Fibroblast of lung (primary cell): ENCODE measurements at regions not wholly inside any gene's neighbourhood (a gene's known extent, or its start where the extent isn't known, plus 50 kb on each side); places are given as distances from the start of the nearest gene placed in this dataset.

Experiments used
- EZH2 ChIP-seq: IDR thresholded peaks from 2 replicates; pipeline ENCODE4 v1.5.1; 2012; ENCODE audit warnings: low read length, control low read depth, mild to moderate bottlenecking; ENCODE audit errors: missing control alignments
- TF ChIP-seq, protein P1 (sequence below), 2 donors: IDR thresholded peaks in 1 of 2; conservative IDR thresholded peaks in 1 of 2; 1 replicate in 1 of 2; 2 replicates in 1 of 2; pipeline ENCODE4 v1.5.1; 2011 to 2012; ENCODE audit warnings: low read length in 2 of 2, control low read depth in 1 of 2, inconsistent platforms in 1 of 2, low read depth in 1 of 2, mild to moderate bottlenecking in 1 of 2

GRCh38 chr3:31226346-31226745 lies 306.4 kb upstream of the STT3B start:
- TF ChIP-seq, protein P1, sequence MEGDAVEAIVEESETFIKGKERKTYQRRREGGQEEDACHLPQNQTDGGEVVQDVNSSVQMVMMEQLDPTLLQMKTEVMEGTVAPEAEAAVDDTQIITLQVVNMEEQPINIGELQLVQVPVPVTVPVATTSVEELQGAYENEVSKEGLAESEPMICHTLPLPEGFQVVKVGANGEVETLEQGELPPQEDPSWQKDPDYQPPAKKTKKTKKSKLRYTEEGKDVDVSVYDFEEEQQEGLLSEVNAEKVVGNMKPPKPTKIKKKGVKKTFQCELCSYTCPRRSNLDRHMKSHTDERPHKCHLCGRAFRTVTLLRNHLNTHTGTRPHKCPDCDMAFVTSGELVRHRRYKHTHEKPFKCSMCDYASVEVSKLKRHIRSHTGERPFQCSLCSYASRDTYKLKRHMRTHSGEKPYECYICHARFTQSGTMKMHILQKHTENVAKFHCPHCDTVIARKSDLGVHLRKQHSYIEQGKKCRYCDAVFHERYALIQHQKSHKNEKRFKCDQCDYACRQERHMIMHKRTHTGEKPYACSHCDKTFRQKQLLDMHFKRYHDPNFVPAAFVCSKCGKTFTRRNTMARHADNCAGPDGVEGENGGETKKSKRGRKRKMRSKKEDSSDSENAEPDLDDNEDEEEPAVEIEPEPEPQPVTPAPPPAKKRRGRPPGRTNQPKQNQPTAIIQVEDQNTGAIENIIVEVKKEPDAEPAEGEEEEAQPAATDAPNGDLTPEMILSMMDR (conservative IDR thresholded peaks at IDR 0.05 in 1 of 2, IDR thresholded peaks at IDR 0.05 in 1 of 2; ENCODE audit: low read depth in 1 of 2, low read length in 2 of 2): no peak
- TF ChIP-seq EZH2: no peak
